Mesenchymal stem cell (in vitro differentiated cells and primary cell): ENCODE measurements at regions not wholly inside any gene's neighbourhood (a gene's known extent, or its start where the extent isn't known, plus 50 kb on each side); places are given as distances from the start of the nearest gene placed in this dataset.

ENCODE experiments used
- DNase-seq: peaks from one replicate; pipeline ENCODE4 v3.0.0-alpha.2; 2013
- H2AFZ ChIP-seq: one replicate; pipeline ENCODE4 v1.6.1; 2013; ENCODE audit warnings: low read depth, mild to moderate bottlenecking, control low read depth, inconsistent platforms, low read length, moderate library complexity
- H2AK5ac ChIP-seq: 2 replicates; pipeline ENCODE4 v1.6.1; 2013; ENCODE audit warnings: low read length, moderate library complexity, mild to moderate bottlenecking, inconsistent platforms; ENCODE audit not compliant: severe bottlenecking
- H2BK120ac ChIP-seq: one replicate; pipeline ENCODE4 v1.6.1; 2013; ENCODE audit warnings: low read depth, mild to moderate bottlenecking, inconsistent platforms, low read length, moderate library complexity
- H2BK12ac ChIP-seq, 2 experiments: one replicate each; pipeline ENCODE4 v1.6.1; 2013; ENCODE audit warnings: inconsistent platforms in 2 of 2, low read length in 2 of 2, mild to moderate bottlenecking in 2 of 2, moderate library complexity in 2 of 2, control low read depth in 1 of 2
- H2BK15ac ChIP-seq: one replicate; pipeline ENCODE4 v1.6.1; 2013; ENCODE audit warnings: mild to moderate bottlenecking, low read depth, inconsistent platforms; ENCODE audit not compliant: poor library complexity, severe bottlenecking
- H2BK5ac ChIP-seq: 2 replicates; pipeline ENCODE4 v1.6.1; 2013; ENCODE audit warnings: low read depth, mild to moderate bottlenecking, low read length, control low read depth, inconsistent platforms; ENCODE audit not compliant: poor library complexity, severe bottlenecking
- H3K14ac ChIP-seq, 2 experiments: one replicate each; pipeline ENCODE4 v1.6.1; 2013; ENCODE audit warnings: inconsistent platforms in 2 of 2, low read length in 2 of 2, control low read depth in 1 of 2, mild to moderate bottlenecking in 1 of 2, moderate library complexity in 1 of 2
- H3K18ac ChIP-seq, 2 experiments: one replicate each; pipeline ENCODE4 v1.6.1; 2013; ENCODE audit warnings: inconsistent platforms in 2 of 2, low read length in 2 of 2, control low read depth in 1 of 2, low read depth in 1 of 2, mild to moderate bottlenecking in 1 of 2
- H3K23ac ChIP-seq, 2 experiments: one replicate each; pipeline ENCODE4 v1.6.1; 2013; ENCODE audit warnings: inconsistent platforms in 2 of 2, low read length in 2 of 2, mild to moderate bottlenecking in 2 of 2, moderate library complexity in 2 of 2, control low read depth in 1 of 2
- H3K27ac ChIP-seq: 2 replicates; pipeline ENCODE4 v1.5.1; 2013; ENCODE audit warnings: mild to moderate bottlenecking, moderate library complexity, low read length, control low read depth, inconsistent platforms; ENCODE audit not compliant: poor library complexity, severe bottlenecking
- H3K27me3 ChIP-seq, 2 experiments: 2 replicates each; pipeline versions ENCODE4 v1.6.1 to v1.7.0; 2013; ENCODE audit warnings: low read length in 2 of 2, mild to moderate bottlenecking in 2 of 2, moderate library complexity in 2 of 2, control low read depth in 1 of 2, inconsistent platforms in 1 of 2; ENCODE audit not compliant: control insufficient read depth in 1 of 2, insufficient read depth in 1 of 2
- H3K36me3 ChIP-seq, 2 experiments: 2 replicates each; pipeline versions ENCODE4 v1.6.1 to v1.7.0; 2013; ENCODE audit warnings: low read length in 2 of 2, control low read depth in 1 of 2, inconsistent platforms in 1 of 2, low read depth in 1 of 2, mild to moderate bottlenecking in 1 of 2; ENCODE audit not compliant: insufficient read depth in 2 of 2, control insufficient read depth in 1 of 2
- H3K4ac ChIP-seq, 2 experiments: one replicate each; pipeline ENCODE4 v1.6.1; 2013; ENCODE audit warnings: inconsistent platforms in 2 of 2, low read length in 2 of 2, mild to moderate bottlenecking in 2 of 2, moderate library complexity in 2 of 2, control low read depth in 1 of 2, low read depth in 1 of 2
- H3K4me1 ChIP-seq: 2 replicates; pipeline ENCODE4 v1.6.1; 2013; ENCODE audit warnings: low read depth, low read length, control low read depth; ENCODE audit not compliant: control insufficient read depth, insufficient read depth
- H3K4me2 ChIP-seq: 2 replicates; pipeline ENCODE4 v1.6.1; 2013; ENCODE audit warnings: low read length, mild to moderate bottlenecking, inconsistent platforms; ENCODE audit not compliant: poor library complexity, severe bottlenecking
- H3K4me3 ChIP-seq, 2 experiments: 2 replicates each; pipeline versions ENCODE4 v1.5.1 to v1.7.0; 2013; ENCODE audit warnings: low read length in 2 of 2, mild to moderate bottlenecking in 2 of 2, control low read depth in 1 of 2, low read depth in 1 of 2; ENCODE audit not compliant: insufficient read depth in 1 of 2
- H3K79me1 ChIP-seq: replicated peaks from 2 replicates; pipeline ENCODE4 v1.6.1; 2013; ENCODE audit warnings: mild to moderate bottlenecking, control low read depth, low read length, inconsistent platforms; ENCODE audit not compliant: poor library complexity, severe bottlenecking
- H3K9ac ChIP-seq: 2 replicates; pipeline ENCODE4 v1.7.0; 2013; ENCODE audit warnings: mild to moderate bottlenecking, low read length, moderate library complexity
- H3K9me3 ChIP-seq: 2 replicates; pipeline ENCODE4 v1.7.0; 2013; ENCODE audit warnings: mild to moderate bottlenecking, low read length; ENCODE audit not compliant: control insufficient read depth
- H4K8ac ChIP-seq: one replicate; pipeline ENCODE4 v1.6.1; 2013; ENCODE audit warnings: inconsistent platforms, mild to moderate bottlenecking, low read length, moderate library complexity
- H4K91ac ChIP-seq: one replicate; pipeline ENCODE4 v1.6.1; 2013; ENCODE audit warnings: mild to moderate bottlenecking, low read length, inconsistent platforms
- WGBS: methylation state at CpG from one replicate; pipeline ENCODE4 v1.1.7; 2013; ENCODE audit warnings: mixed read lengths; 5-methylcytosine and 5-hydroxymethylcytosine counted together

DNA sequence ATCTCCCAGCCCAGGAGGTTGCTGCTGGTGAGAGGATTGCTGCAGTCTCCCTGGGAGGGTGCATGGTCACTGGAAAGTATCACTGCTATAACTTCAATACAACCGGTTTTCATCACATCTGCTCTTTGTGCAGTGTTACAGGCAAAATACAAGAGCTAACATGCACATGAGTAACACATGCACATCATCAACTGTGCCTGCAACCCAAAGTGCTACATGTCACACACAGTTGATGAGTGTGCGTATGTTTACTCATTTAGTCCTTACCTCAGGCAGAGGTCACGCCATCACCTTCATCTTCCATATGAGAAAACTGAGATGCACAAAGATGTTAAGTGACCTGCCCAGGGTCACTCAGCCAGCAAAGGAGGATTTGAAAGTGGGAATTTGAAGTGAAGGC lies 277.7 kb downstream of the FAM72C start:
- Histone ChIP-seq H3K9ac (no peak overlapping the region), H3K4me3 (no peak overlapping the region), H4K8ac (no peak overlapping the region), H2BK12ac (no peak overlapping the region), H3K9me3 (no peaks in the 10 kb centered on the region), H3K79me1 (no peaks in the 10 kb centered on the region), H2BK15ac (no peak overlapping the region), H2BK120ac (no peak overlapping the region), H3K27me3 (peaks cover 0 to 59% of the 10 kb centered on the region in 2 experiments), H4K91ac (no peak overlapping the region), H3K4ac (no peak overlapping the region), H2AK5ac (no peak overlapping the region), H3K18ac (no peak overlapping the region), H3K14ac (no peak overlapping the region), H3K23ac (no peak overlapping the region), H3K36me3 (no peaks in the 10 kb centered on the region), H2BK5ac (no peak overlapping the region), H3K4me1 (no peaks in the 10 kb centered on the region), H2AFZ (no peak overlapping the region), H3K4me2 (no peak overlapping the region), H3K27ac (no peak overlapping the region)
- no peak for DNase-seq
- WGBS, result 97% methylated on average over 2 of the region's 3 CpGs

DNA sequence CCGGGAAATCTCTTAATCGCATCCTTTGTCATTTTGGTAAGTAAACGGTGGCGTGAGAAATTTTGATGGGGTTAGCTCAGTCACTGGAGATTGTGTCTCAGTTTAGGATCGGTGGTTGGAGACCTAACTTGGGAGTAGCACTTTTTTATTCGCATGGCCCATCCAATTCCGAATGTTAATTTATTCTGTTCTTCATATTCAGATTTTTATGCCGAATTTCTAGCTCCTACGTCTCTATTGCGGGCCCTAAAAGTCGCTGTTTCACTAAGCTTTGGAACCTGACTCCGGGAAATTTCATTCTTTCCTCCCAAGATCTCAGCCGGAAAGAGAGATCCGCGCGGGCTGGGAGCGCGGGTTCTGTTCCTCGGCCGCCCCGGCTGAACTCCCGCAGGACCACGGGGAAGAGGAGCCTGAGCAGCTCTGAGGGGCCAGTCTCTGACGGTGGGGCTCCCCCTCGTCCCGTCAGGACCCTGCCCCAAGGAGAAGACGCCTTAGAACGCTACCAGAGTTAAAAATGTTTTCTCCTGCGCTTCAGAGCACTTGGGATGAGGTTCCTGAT lies 279.7 kb downstream of the FAM72C start:
- Histone ChIP-seq H3K27ac (no peak overlapping the region), H2AFZ (no peak overlapping the region), H3K23ac (no peak overlapping the region), H2BK120ac (no peak overlapping the region), H2BK5ac (no peak overlapping the region), H3K4ac (no peak overlapping the region), H2BK15ac (no peak overlapping the region), H3K4me1 (no peaks in the 10 kb centered on the region), H3K9ac (no peak overlapping the region), H2BK12ac (no peak overlapping the region), H3K4me2 (no peak overlapping the region), H2AK5ac (no peak overlapping the region), H3K27me3 (peaks cover 0 to 38% of the 10 kb centered on the region in 2 experiments), H3K4me3 (peak overlapping the region in 1 of 2 experiments; percentile 67), H3K9me3 (no peaks in the 10 kb centered on the region), H3K36me3 (no peaks in the 10 kb centered on the region), H4K8ac (no peak overlapping the region), H3K14ac (no peak overlapping the region), H3K18ac (no peak overlapping the region), H3K79me1 (no peaks in the 10 kb centered on the region), H4K91ac (no peak overlapping the region)
- DNase-seq, result no peak
- 85% methylated on average over 29 of the region's 29 CpGs for WGBS

DNA sequence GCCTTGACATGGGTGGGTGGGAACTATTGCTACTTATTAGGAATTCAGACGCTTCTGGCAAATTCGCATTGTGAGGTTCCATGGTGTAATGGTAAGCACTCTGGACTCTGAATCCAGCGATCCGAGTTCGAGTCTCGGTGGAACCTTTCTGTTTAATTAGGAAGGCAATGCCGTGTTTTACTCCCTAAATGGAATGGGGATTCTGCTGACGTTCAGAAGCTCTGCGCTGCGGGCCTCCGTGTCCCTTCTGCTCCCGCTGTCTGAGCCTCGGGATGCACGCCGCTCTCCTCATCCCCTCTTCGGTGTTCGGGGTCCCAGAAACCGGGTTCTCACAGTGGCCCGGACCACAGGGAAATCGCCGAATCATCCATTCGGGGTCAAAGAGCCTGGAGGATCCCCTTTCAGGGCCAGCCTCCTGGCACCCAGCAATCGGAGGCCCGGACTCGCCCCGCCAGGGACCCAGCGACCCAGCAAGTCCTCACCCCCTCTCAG lies 280.3 kb downstream of the FAM72C start:
- H2BK5ac ChIP-seq, result no peak overlapping the region
- H3K9ac ChIP-seq, result no peak overlapping the region
- no peak overlapping the region for H3K4me2 ChIP-seq
- H4K8ac ChIP-seq, result no peak overlapping the region
- no peak overlapping the region for H2BK120ac ChIP-seq
- no peak overlapping the region for H3K23ac ChIP-seq
- H3K36me3 ChIP-seq, result no peaks in the 10 kb centered on the region
- no peak overlapping the region for H2BK15ac ChIP-seq
- 90% methylated on average over 26 of the region's 27 CpGs for WGBS
- no peak overlapping the region for H3K27ac ChIP-seq
- no peak overlapping the region for H2AFZ ChIP-seq
- DNase-seq, result no peak
- H3K4me1 ChIP-seq, result no peaks in the 10 kb centered on the region
- peaks cover 0 to 34% of the 10 kb centered on the region in 2 experiments for H3K27me3 ChIP-seq
- H2AK5ac ChIP-seq, result no peak overlapping the region
- H3K18ac ChIP-seq, result no peak overlapping the region
- no peaks in the 10 kb centered on the region for H3K79me1 ChIP-seq
- no peak overlapping the region for H4K91ac ChIP-seq
- H3K9me3 ChIP-seq, result no peaks in the 10 kb centered on the region
- no peak overlapping the region for H3K4ac ChIP-seq
- peak overlapping the region in 1 of 2 experiments; percentile 67 for H3K4me3 ChIP-seq
- no peak overlapping the region for H3K14ac ChIP-seq
- no peak overlapping the region for H2BK12ac ChIP-seq

DNA sequence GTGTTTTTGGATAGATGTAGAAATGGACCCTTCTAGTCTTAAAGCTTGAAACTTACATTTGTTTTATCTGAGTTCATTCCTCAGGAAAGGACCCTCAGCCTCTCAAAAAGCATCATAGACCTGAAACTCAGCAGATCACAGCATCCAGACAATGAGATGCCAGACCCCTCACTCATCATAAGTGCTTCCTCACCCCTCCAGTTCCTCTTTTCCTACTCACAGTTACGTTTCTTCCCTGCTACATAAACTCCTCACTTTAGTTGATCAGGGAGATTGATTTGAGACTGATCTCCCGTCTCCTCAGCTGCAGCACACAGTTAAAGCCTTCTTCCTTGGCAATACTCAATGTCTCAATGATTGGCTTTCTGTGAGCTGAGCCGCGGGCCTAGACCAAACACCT lies 282.0 kb downstream of the FAM72C start:
- H2BK15ac ChIP-seq, result no peak overlapping the region
- no peaks in the 10 kb centered on the region for H3K79me1 ChIP-seq
- H3K9ac ChIP-seq, result no peak overlapping the region
- peaks cover 0 to 31% of the 10 kb centered on the region in 2 experiments for H3K27me3 ChIP-seq
- no peak overlapping the region for H4K91ac ChIP-seq
- 42% methylated on average over 2 of the region's 4 CpGs for WGBS
- no peak overlapping the region for H3K4me3 ChIP-seq
- no peaks in the 10 kb centered on the region for H3K4me1 ChIP-seq
- DNase-seq, result no peak
- H2BK5ac ChIP-seq, result no peak overlapping the region
- no peak overlapping the region for H2BK12ac ChIP-seq
- no peak overlapping the region for H3K4ac ChIP-seq
- no peak overlapping the region for H2BK120ac ChIP-seq
- H2AK5ac ChIP-seq, result no peak overlapping the region
- no peak overlapping the region for H2AFZ ChIP-seq
- H3K23ac ChIP-seq, result no peak overlapping the region
- H3K18ac ChIP-seq, result no peak overlapping the region
- H3K9me3 ChIP-seq, result no peaks in the 10 kb centered on the region
- H3K36me3 ChIP-seq, result no peaks in the 10 kb centered on the region
- no peak overlapping the region for H3K4me2 ChIP-seq
- H3K27ac ChIP-seq, result no peak overlapping the region
- H4K8ac ChIP-seq, result no peak overlapping the region
- H3K14ac ChIP-seq, result no peak overlapping the region
